C4-2B (cell line): ENCODE measurements at regions not wholly inside any gene's neighbourhood (a gene's known extent, or its start where the extent isn't known, plus 50 kb on each side); places are given as distances from the start of the nearest gene placed in this dataset.

Experiments
- H3K27ac ChIP-seq: fragments of 450-650 bp; 2 replicates; pipeline ENCODE4 v1.5.1; 2017
- CTCF ChIP-seq: fragments of 450-650 bp; conservative IDR thresholded peaks from 2 replicates; pipeline ENCODE4 v1.5.1; 2017; ENCODE audit warnings: mild to moderate bottlenecking
- ZFX ChIP-seq: fragments of 450-650 bp; IDR thresholded peaks from 2 replicates; pipeline ENCODE4 v1.6.1; 2017

- H3K27ac ChIP-seq, result no peak overlapping the region
- TF ChIP-seq ZFX (no peak), CTCF (no peak)
Observed at GRCh38 chr20:22791877-22792525, 207.6 kb upstream of the FOXA2 start.

- no peak overlapping the region for H3K27ac ChIP-seq
- TF ChIP-seq CTCF (no peak), ZFX (no peak)
Observed at GRCh38 chr20:22794200-22794599, 209.8 kb upstream of the FOXA2 start.

- TF ChIP-seq ZFX (no peak), CTCF (no peak)
- H3K27ac ChIP-seq, result no peak overlapping the region
Observed at GRCh38 chr20:22795433-22795832, 211.1 kb upstream of the FOXA2 start.

- TF ChIP-seq ZFX, result no peak
- H3K27ac ChIP-seq, result no peak overlapping the region
Observed at GRCh38 chr20:22795871-22796270, 211.5 kb upstream of the FOXA2 start.

- no peak overlapping the region for H3K27ac ChIP-seq
- TF ChIP-seq ZFX (no peak), CTCF (no peak)
Observed at GRCh38 chr20:22796469-22797077, 212.2 kb upstream of the FOXA2 start.

- TF ChIP-seq CTCF, result no peak
- TF ChIP-seq ZFX, result no peak
- H3K27ac ChIP-seq, result no peak overlapping the region
Observed at GRCh38 chr20:22797103-22797502, 212.7 kb upstream of the FOXA2 start.

- H3K27ac ChIP-seq, result no peak overlapping the region
- no peak for TF ChIP-seq ZFX
- TF ChIP-seq CTCF, result no peak
Observed at GRCh38 chr20:22799687-22800086, 215.3 kb upstream of the FOXA2 start.

- no peak for TF ChIP-seq CTCF
- TF ChIP-seq ZFX, result no peak
- no peak overlapping the region for H3K27ac ChIP-seq
Observed at GRCh38 chr20:22800129-22800528, 215.8 kb upstream of the FOXA2 start.
